ENCODE measurements at regions not wholly inside any gene's neighbourhood (a gene's known extent, or its start where the extent isn't known, plus 50 kb on each side); places are given as distances from the start of the nearest gene placed in this dataset.

DNA sequence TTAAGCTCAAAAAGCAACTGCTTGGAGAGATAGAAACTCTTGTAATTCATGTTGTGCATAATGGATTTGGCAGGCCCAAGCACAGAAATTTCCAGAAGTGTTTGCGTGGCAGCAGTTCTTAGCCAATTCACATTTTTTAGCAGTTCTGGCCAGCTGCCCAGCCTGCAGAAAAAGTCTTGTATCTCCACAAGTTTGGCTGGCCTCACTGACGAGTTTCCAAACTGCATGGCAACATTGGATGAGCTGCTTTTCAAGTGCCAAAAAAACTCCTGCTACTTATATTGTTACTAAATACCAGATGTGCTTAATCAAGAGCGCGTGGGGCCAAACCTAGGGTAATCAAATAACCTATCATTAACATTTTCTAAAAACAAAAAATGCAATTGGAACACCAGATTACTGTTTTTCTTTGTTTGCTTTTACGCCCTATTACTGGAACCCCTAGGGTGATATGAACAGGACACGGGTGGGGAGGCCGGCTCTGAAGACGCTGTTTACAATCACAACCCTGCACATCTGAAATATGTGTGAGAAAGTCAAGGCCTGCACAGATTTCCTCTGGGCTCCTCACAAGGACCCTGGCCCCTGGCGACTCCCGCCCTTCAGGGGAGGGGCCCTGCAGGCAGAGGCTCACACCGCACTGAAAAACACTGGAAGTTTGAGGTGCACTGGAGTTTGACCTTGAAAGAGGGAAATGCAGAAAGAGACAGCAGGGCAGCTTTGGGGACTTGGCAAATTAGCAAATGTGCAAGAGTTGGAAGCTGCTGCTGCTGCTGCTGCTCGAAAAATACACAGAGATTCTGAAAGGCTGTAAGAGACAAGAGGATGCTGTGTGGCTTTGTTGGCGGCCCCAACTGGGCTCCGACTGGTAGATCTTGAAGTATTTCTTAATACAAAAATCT, 55.2 kb upstream of the TARBP1 start:
- WGBS, 2 donors: 15 to 16% methylated on average over 14 of the region's 14 CpGs
- no peak overlapping the region for H3K4me3 ChIP-seq (ENCODE audit: low read depth, poor library complexity, severe bottlenecking)
- DNase-seq (ENCODE audit: low spot score in 2 of 2): peak; percentile 96 to 99
- intact Hi-C loops (cut with DNase I; ENCODE audit: low total_unique reads): loop anchor here (5.0 kb wide), 1 partner anchor 73 kb away; no protein-coding TSS in a partner anchor
- TF ChIP-seq POLR2A (IDR thresholded peaks at IDR 0.05): no peak
- TF ChIP-seq, protein P1, sequence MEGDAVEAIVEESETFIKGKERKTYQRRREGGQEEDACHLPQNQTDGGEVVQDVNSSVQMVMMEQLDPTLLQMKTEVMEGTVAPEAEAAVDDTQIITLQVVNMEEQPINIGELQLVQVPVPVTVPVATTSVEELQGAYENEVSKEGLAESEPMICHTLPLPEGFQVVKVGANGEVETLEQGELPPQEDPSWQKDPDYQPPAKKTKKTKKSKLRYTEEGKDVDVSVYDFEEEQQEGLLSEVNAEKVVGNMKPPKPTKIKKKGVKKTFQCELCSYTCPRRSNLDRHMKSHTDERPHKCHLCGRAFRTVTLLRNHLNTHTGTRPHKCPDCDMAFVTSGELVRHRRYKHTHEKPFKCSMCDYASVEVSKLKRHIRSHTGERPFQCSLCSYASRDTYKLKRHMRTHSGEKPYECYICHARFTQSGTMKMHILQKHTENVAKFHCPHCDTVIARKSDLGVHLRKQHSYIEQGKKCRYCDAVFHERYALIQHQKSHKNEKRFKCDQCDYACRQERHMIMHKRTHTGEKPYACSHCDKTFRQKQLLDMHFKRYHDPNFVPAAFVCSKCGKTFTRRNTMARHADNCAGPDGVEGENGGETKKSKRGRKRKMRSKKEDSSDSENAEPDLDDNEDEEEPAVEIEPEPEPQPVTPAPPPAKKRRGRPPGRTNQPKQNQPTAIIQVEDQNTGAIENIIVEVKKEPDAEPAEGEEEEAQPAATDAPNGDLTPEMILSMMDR (IDR thresholded peaks at IDR 0.05): no peak

DNA sequence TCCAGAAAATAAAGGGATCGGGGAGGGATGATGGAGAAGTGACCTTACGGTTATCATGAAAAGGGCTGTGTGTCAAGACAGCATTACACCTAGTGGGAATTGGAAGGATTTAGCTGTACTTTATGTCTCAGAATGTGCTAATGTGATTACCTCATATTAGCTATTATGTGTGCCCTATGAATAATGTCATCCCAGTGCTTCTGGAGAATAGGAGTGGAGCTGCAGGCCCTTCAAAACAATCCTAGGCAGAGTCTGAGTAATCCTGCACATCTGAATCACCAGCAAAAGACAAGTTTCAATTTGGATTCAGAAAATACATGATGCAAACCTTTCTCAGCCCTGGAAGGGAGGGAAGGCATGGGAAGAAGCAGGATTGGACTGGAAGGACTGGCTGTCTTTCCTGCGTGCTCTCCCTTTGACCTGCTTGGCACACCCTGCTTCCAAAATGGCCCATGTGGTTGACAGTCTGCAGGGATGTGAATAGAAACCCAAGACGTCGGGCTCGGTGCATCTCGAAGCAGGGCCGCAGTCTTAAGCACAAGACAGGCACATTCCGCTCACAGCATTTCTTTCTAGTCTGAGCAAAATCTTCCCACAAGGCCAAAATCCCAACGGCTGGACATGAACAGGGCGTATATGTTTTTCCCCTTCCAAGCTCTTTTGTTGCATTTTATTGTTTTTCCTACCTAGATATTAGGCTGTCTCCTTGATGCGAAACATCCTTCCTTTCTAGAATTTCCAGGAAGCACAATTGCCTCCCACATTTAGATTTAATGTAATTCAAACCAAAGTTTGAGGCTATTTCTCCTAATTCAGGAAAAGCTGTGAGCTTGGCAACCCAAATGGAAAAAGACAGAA, 54.3 kb upstream of the TARBP1 start:
- WGBS, 2 donors: 23 to 35% methylated on average over 12 of the region's 12 CpGs
- DNase-seq (ENCODE audit: low spot score in 2 of 2): peak; percentile 84 to 91
- intact Hi-C loops (cut with DNase I; ENCODE audit: low total_unique reads): loop anchor here (5.0 kb wide), 1 partner anchor 74 kb away; no protein-coding TSS in a partner anchor
- no peak for TF ChIP-seq POLR2A (IDR thresholded peaks at IDR 0.05)
- TF ChIP-seq, protein P1 (IDR thresholded peaks at IDR 0.05): no peak
- H3K4me3 ChIP-seq (ENCODE audit: low read depth, poor library complexity, severe bottlenecking): no peak overlapping the region

DNA sequence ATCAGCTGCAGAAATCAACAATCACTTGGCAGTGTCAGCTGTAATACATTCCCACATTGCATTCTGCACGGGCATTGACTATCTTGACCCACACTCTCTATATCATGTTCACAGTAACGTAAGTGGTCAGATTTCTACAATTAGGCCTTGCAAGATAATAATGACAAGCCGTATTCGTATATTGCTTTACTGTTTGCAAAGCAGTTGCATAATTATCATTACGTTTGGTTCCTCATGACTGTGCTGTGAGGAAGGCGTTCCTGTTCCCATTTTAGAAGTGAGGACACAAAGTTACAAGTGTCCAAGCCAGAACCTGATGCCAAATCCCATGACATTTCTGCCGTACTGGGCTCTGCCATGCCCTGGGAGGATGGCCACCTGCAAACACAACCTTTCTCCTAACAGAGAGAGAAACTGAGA, 53.5 kb upstream of the TARBP1 start:
- DNase-seq (ENCODE audit: low spot score in 2 of 2): peak; percentile 78 to 91
- intact Hi-C loops (cut with DNase I; ENCODE audit: low total_unique reads): loop anchor here (5.0 kb wide), 1 partner anchor 75 kb away; no protein-coding TSS in a partner anchor
- H3K4me3 ChIP-seq (ENCODE audit: low read depth, poor library complexity, severe bottlenecking): no peak overlapping the region
- TF ChIP-seq, protein P1 (IDR thresholded peaks at IDR 0.05): no peak
- TF ChIP-seq POLR2A (IDR thresholded peaks at IDR 0.05): no peak
- WGBS, 2 donors: 21 to 32% methylated on average over 7 of the region's 7 CpGs

DNA sequence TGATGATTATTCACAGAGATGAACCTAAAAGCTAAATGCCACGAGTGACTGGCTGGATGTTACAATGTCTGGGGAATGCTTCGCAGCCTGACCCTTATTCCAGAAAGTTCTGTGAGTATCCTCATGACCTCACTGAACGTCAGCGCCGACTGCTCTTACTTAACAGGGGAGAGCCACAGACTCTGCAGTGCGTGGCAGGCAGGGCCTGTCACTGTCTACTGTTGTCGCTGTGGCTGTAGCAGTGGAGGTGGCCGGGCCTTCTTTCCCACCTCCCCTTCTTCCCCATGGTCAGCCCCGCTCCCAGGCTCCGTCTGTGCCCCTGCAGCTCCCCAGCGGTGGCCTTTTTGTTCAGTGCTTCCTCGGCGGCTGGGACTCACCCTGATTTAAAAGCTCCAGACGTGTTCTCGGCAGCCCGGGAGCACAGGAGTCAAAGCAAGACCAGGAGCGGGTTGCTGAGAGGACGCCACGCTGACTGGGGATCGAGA, 52.2 kb upstream of the TARBP1 start:
- intact Hi-C loops (cut with DNase I; ENCODE audit: low total_unique reads): loop anchor here (5.0 kb wide), 1 partner anchor 76 kb away; no protein-coding TSS in a partner anchor
- TF ChIP-seq POLR2A (IDR thresholded peaks at IDR 0.05): no peak
- TF ChIP-seq, protein P1 (IDR thresholded peaks at IDR 0.05): no peak
- H3K4me3 ChIP-seq (ENCODE audit: low read depth, poor library complexity, severe bottlenecking): no peak overlapping the region
- peak in 1 of 2 donors; percentile 93 for DNase-seq (ENCODE audit: low spot score in 2 of 2)
- 34 to 43% methylated on average over 20 of the region's 20 CpGs for WGBS, 2 donors

DNA sequence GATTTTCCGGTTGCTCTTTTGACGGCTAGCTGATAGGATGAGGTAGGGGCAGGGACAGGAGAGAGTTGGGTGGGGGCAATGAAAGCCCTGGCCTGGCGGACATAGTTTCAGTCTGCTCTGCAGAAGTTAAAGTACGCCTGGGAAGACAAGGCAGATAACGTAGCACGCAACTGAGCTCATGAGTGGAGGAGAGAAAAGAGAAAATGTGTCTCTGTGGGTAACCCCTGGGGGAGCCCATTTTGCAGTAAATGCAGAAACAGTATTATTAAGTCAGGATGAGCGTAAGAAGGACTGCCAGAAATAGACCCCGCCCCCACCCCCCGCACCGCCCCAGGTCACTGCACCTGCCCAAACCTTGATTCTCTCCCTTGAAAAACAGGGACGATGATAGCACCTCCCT, 51.7 kb upstream of the TARBP1 start:
- WGBS, 2 donors: 77 to 83% methylated on average over 11 of the region's 11 CpGs
- intact Hi-C loops (cut with DNase I; ENCODE audit: low total_unique reads): loop anchor here (5.0 kb wide), 1 partner anchor 77 kb away; no protein-coding TSS in a partner anchor
- DNase-seq (ENCODE audit: low spot score in 2 of 2): peak in 1 of 2 donors; percentile 59
- no peak for TF ChIP-seq POLR2A (IDR thresholded peaks at IDR 0.05)
- TF ChIP-seq, protein P1 (IDR thresholded peaks at IDR 0.05): no peak
- no peak overlapping the region for H3K4me3 ChIP-seq (ENCODE audit: low read depth, poor library complexity, severe bottlenecking)

Data from lower leg skin (tissue), 4 donors.